Left renal cortex interstitium (tissue), 4 donors: ENCODE measurements at regions not wholly inside any gene's neighbourhood (a gene's known extent, or its start where the extent isn't known, plus 50 kb on each side); places are given as distances from the start of the nearest gene placed in this dataset.

Experiments used
- DNase-seq, 4 donors: peaks; one replicate each; pipeline ENCODE4 v3.0.0-alpha.2; 2013; ENCODE audit warnings: low read depth in 4 of 4, low spot score in 2 of 4, missing footprints in 1 of 4

- DNase-seq = no peak
Observed at GRCh38 chrX:110408949-110409588, 50.4 kb downstream of the RTL9 start.

- no peak for DNase-seq
Observed at GRCh38 chrX:110409925-110410324, 51.3 kb downstream of the RTL9 start.

DNA sequence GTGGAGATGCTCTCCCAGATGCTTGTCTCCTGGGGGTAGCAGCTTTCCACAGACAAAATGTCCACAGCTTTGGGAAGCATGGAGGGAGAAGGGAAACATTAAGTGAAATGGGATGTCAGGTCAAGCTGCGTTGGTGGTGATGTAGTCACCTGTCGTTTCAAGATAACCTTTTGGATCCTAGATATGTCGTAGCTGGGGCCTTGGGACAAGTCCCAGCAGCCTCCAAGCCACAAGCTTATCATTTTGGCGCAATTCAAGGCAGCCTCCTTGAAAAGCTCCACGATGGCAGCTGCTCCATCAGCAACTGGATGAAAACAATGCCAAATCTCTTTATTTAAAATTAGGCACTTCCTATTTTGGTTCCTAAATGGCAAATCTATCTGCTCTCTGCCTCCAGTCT lies 52.0 kb downstream of the RTL9 start:
- DNase-seq = no peak

- peak in 2 of 4 donors; percentile 47 to 59 for DNase-seq
Observed at GRCh38 chrX:110412971-110413726, 54.5 kb downstream of the RTL9 start.

- DNase-seq = no peak
Observed at GRCh38 chrX:110413727-110414124, 55.1 kb downstream of the RTL9 start.

DNA sequence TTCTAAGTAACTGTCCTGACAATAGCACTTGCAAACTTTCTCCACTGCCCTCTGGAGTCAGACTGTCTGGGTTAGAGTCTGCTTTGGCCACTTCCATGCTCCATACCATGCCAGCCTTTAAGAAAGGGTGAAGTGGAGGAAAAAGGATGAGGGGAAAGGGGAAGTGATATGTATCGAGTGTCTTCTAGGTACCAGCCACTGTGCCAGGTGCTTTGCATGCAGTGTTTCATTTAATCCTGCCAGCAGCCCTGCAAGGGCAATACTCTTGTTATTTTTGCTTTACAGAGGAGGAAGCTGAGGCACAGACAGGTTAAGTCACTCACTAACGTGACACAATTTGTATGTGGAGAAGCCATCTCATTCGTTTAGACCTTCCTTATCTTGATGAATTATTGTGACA lies 55.6 kb downstream of the RTL9 start:
- DNase-seq = no peak

DNA sequence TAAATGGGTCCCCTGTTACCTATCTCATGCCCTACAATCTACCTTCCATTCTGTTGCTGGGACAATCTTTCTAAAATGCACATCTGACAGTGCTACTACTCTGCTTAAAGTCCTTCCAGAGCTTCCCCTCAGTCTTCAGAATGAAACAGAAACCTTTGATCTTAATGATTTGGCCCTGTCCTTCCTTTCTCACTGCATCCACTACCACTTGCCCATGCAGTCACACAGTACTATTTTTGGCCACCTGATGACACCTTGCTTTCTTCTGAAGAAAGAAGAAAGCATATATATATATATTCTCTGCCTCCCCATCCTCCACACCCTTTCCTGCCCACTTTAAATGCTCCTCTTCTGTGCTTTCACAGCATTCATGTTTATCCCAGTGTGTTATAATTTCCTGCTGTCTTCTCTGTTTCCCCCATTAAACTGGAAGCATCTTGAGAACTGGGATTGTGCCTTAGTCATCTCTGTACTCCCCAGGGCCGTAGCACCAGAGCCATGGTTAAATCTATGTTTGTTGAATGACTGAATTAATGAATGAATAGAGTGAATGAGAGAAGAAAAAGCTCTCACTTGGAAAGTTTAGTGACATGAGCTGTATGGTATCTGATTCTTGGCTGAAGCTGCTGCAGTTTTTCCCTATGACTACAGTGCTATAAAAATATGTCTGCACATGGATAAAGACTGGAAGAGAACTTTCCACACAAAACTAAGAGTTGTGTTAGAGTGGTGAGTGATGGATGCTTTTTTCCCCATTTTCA lies 56.2 kb downstream of the RTL9 start:
- DNase-seq = no peak

DNA sequence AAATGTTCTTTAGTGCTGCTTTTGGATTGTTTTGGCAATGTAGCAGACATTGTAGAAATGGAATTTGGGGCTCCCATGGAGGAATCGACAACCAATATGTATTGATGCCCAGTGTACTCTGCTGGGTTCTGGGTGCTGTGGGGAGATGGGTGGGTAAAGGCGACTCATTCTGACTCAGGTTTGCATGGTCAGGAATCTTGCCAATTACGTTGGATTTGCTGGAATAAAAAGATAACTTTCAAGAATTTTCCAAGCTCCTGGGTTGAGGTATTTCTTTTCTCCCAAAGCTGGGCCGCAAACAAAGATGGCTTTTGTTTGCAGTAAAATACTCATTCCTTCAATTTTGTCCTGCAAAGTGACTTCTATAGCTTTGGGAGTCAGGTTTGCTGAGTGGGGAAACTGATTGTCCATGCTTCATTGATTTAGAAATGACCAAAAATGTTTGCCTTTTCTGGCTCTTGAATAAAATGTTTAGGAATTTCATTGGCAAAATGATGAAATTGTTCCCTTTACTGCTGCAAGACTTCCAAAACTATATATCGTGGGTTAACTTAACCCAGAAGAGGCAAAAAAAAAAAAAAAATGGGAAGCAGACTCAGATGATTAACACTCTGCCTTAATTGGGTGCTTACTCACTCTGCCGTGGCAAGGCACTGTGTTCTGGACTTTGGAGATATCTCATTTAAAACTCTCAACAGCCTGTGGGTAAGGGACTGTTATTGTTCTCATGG lies 57.0 kb downstream of the RTL9 start:
- no peak for DNase-seq

GRCh38 chrX:110417128-110417527 lies 58.5 kb downstream of the RTL9 start:
- DNase-seq = no peak

- peak in 1 of 4 donors; percentile 50 for DNase-seq
Observed at GRCh38 chrX:110418316-110419235, 59.9 kb downstream of the RTL9 start.

GRCh38 chrX:110419512-110419911 lies 60.9 kb downstream of the RTL9 start:
- DNase-seq = no peak

- DNase-seq = no peak
Observed at GRCh38 chrX:110420771-110421499, 62.3 kb downstream of the RTL9 start.

- no peak for DNase-seq
Observed at GRCh38 chrX:110421500-110422455, 63.1 kb downstream of the RTL9 start.

GRCh38 chrX:110425222-110426154 lies 66.8 kb downstream of the RTL9 start:
- no peak for DNase-seq

- DNase-seq = no peak
Observed at GRCh38 chrX:110426155-110426504, 67.5 kb downstream of the RTL9 start.

DNA sequence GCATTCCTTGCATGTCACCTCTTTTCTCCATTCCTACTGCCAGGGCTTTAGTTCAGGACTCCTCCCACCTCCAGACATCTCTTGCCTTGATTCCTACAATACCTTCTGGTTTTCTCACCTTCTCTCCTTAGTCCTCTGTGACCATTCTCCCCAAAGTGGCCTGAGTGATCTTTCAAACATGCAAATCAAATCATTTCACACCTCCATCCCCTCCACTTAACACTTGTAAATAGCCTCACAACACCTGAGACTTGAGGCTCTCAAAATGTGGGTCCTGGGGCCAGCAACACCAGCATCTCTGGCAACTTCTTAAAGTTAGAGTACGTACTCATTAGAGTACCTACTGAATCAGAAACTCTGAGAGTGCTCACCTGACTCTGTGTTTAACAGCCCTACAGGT lies 68.4 kb downstream of the RTL9 start:
- no peak for DNase-seq

GRCh38 chrX:110428144-110428543 lies 69.5 kb downstream of the RTL9 start:
- no peak for DNase-seq
